ENCODE measurements at regions not wholly inside any gene's neighbourhood (a gene's known extent, or its start where the extent isn't known, plus 50 kb on each side); places are given as distances from the start of the nearest gene placed in this dataset.

- Histone ChIP-seq H3K27me3 (ENCODE audit: control insufficient read depth in 2 of 2, insufficient read depth in 1 of 2, low read length in 1 of 2) (peaks cover 0 to 6% of the 10 kb centered on the region in 2 donors), H3K27ac (ENCODE audit: low read depth in 1 of 2, low read length in 1 of 2) (no peak overlapping the region), H3K36me3 (ENCODE audit: control insufficient read depth in 2 of 2, insufficient read depth in 2 of 2, low read length in 1 of 2) (no peaks in the 10 kb centered on the region), H3K4me3 (ENCODE audit: low read length in 2 of 2) (no peak overlapping the region), H3K4me1 (ENCODE audit: control insufficient read depth in 2 of 2, insufficient read depth in 2 of 2, low read length in 2 of 2) (peaks cover 26 to 47% of the 10 kb centered on the region in 2 donors), H3K9me3 (ENCODE audit: control insufficient read depth in 2 of 2, insufficient read depth in 1 of 2, low read length in 1 of 2) (no peaks in the 10 kb centered on the region)
- 85% methylated on average over 3 of the region's 3 CpGs for WGBS
- DNase-seq (ENCODE audit: low read depth in 6 of 9, low spot score in 9 of 9): no peak
Measured at GRCh38 chr3:72343078-72343477, 505.2 kb downstream of the SHQ1 start.

DNA sequence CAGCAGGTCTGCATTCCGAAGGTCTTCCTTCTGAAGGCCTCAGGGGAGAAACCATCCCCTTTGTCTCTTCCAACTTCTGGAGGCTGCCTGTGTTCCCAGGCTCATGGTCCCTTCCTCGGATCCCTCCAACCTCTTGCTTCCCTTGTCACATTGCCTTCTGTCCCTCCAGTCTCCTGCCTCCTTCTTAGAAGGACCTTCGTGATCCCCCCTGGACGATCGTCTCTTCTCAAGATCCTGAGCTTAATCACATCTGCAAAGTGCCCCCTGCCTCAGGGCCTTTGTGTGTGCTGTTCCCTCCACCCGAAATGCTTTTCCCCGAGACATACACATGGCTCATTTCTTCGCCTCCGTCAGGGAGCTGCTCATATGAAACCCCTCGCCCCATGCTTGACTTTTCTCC is 505.8 kb downstream of the SHQ1 start:
- H3K4me1 ChIP-seq (ENCODE audit: control insufficient read depth in 2 of 2, insufficient read depth in 2 of 2, low read length in 2 of 2): peaks cover 21 to 41% of the 10 kb centered on the region in 2 donors
- no peak overlapping the region for H3K4me3 ChIP-seq (ENCODE audit: low read length in 2 of 2)
- no peaks in the 10 kb centered on the region for H3K9me3 ChIP-seq (ENCODE audit: control insufficient read depth in 2 of 2, insufficient read depth in 1 of 2, low read length in 1 of 2)
- H3K27me3 ChIP-seq (ENCODE audit: control insufficient read depth in 2 of 2, insufficient read depth in 1 of 2, low read length in 1 of 2): no peaks in the 10 kb centered on the region
- no peak overlapping the region for H3K27ac ChIP-seq (ENCODE audit: low read depth in 1 of 2, low read length in 1 of 2)
- DNase-seq (ENCODE audit: low read depth in 6 of 9, low spot score in 9 of 9): no peak
- H3K36me3 ChIP-seq (ENCODE audit: control insufficient read depth in 2 of 2, insufficient read depth in 2 of 2, low read length in 1 of 2): no peaks in the 10 kb centered on the region
- 96% methylated on average over 10 of the region's 10 CpGs for WGBS

DNA sequence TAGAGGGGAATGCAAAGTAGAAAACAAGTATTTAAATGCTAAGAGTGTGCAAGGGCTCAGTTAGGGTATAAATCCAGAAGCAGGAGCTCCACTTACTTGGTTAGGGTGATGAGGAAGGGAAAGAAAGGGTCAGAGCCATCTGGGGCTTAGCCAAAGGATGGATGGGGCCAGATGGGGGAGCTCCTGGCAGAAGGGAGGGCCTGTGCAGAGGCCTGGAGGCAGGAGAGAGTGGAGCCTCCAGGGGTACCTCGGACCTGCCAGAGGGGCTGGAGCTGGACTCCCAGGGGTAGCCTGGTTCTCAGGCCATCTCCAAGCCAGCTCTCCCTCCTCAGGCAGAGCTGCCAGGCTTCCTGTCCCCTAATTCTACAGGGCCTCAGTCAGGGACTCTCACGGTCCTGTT is 506.3 kb downstream of the SHQ1 start:
- Histone ChIP-seq H3K4me3 (ENCODE audit: low read length in 2 of 2) (no peak overlapping the region), H3K27ac (ENCODE audit: low read depth in 1 of 2, low read length in 1 of 2) (no peak overlapping the region), H3K9me3 (ENCODE audit: control insufficient read depth in 2 of 2, insufficient read depth in 1 of 2, low read length in 1 of 2) (no peaks in the 10 kb centered on the region), H3K27me3 (ENCODE audit: control insufficient read depth in 2 of 2, insufficient read depth in 1 of 2, low read length in 1 of 2) (no peaks in the 10 kb centered on the region), H3K36me3 (ENCODE audit: control insufficient read depth in 2 of 2, insufficient read depth in 2 of 2, low read length in 1 of 2) (no peaks in the 10 kb centered on the region), H3K4me1 (ENCODE audit: control insufficient read depth in 2 of 2, insufficient read depth in 2 of 2, low read length in 2 of 2) (peaks cover 21 to 40% of the 10 kb centered on the region in 2 donors)
- no peak for DNase-seq (ENCODE audit: low read depth in 6 of 9, low spot score in 9 of 9)
- 83% methylated on average over 2 of the region's 2 CpGs for WGBS

GRCh38 chr3:72341380-72341770 is 506.9 kb downstream of the SHQ1 start:
- over 99% methylated on average over 5 of the region's 5 CpGs for WGBS
- no peak overlapping the region for H3K27ac ChIP-seq (ENCODE audit: low read depth in 1 of 2, low read length in 1 of 2)
- H3K4me1 ChIP-seq (ENCODE audit: control insufficient read depth in 2 of 2, insufficient read depth in 2 of 2, low read length in 2 of 2): peaks cover 16 to 40% of the 10 kb centered on the region in 2 donors
- H3K9me3 ChIP-seq (ENCODE audit: control insufficient read depth in 2 of 2, insufficient read depth in 1 of 2, low read length in 1 of 2): no peaks in the 10 kb centered on the region
- H3K36me3 ChIP-seq (ENCODE audit: control insufficient read depth in 2 of 2, insufficient read depth in 2 of 2, low read length in 1 of 2): no peaks in the 10 kb centered on the region
- no peaks in the 10 kb centered on the region for H3K27me3 ChIP-seq (ENCODE audit: control insufficient read depth in 2 of 2, insufficient read depth in 1 of 2, low read length in 1 of 2)
- DNase-seq (ENCODE audit: low read depth in 6 of 9, low spot score in 9 of 9): no peak
- no peak overlapping the region for H3K4me3 ChIP-seq (ENCODE audit: low read length in 2 of 2)

- WGBS: 96% methylated on average over 12 of the region's 12 CpGs
- no peak for DNase-seq (ENCODE audit: low read depth in 6 of 9, low spot score in 9 of 9)
Measured at GRCh38 chr3:72340476-72341379, 507.5 kb downstream of the SHQ1 start.

GRCh38 chr3:72340056-72340455 is 508.2 kb downstream of the SHQ1 start:
- Histone ChIP-seq H3K36me3 (ENCODE audit: control insufficient read depth in 2 of 2, insufficient read depth in 2 of 2, low read length in 1 of 2) (no peaks in the 10 kb centered on the region), H3K9me3 (ENCODE audit: control insufficient read depth in 2 of 2, insufficient read depth in 1 of 2, low read length in 1 of 2) (no peaks in the 10 kb centered on the region), H3K4me3 (ENCODE audit: low read length in 2 of 2) (no peak overlapping the region), H3K27ac (ENCODE audit: low read depth in 1 of 2, low read length in 1 of 2) (no peak overlapping the region), H3K4me1 (ENCODE audit: control insufficient read depth in 2 of 2, insufficient read depth in 2 of 2, low read length in 2 of 2) (peaks cover 6 to 29% of the 10 kb centered on the region in 2 donors), H3K27me3 (ENCODE audit: control insufficient read depth in 2 of 2, insufficient read depth in 1 of 2, low read length in 1 of 2) (no peaks in the 10 kb centered on the region)
- 94% methylated on average over 9 of the region's 9 CpGs for WGBS
- DNase-seq (ENCODE audit: low read depth in 6 of 9, low spot score in 9 of 9): no peak

More at GRCh38 chr3:72340476-72341379, 507.5 kb downstream of the SHQ1 start:
- Histone ChIP-seq H3K36me3 (ENCODE audit: control insufficient read depth in 2 of 2, insufficient read depth in 2 of 2, low read length in 1 of 2) (no peaks in the 10 kb centered on the region), H3K4me3 (ENCODE audit: low read length in 2 of 2) (no peak overlapping the region), H3K9me3 (ENCODE audit: control insufficient read depth in 2 of 2, insufficient read depth in 1 of 2, low read length in 1 of 2) (no peaks in the 10 kb centered on the region), H3K27ac (ENCODE audit: low read depth in 1 of 2, low read length in 1 of 2) (no peak overlapping the region), H3K27me3 (ENCODE audit: control insufficient read depth in 2 of 2, insufficient read depth in 1 of 2, low read length in 1 of 2) (no peaks in the 10 kb centered on the region), H3K4me1 (ENCODE audit: control insufficient read depth in 2 of 2, insufficient read depth in 2 of 2, low read length in 2 of 2) (peaks cover 10 to 35% of the 10 kb centered on the region in 2 donors)

DNA sequence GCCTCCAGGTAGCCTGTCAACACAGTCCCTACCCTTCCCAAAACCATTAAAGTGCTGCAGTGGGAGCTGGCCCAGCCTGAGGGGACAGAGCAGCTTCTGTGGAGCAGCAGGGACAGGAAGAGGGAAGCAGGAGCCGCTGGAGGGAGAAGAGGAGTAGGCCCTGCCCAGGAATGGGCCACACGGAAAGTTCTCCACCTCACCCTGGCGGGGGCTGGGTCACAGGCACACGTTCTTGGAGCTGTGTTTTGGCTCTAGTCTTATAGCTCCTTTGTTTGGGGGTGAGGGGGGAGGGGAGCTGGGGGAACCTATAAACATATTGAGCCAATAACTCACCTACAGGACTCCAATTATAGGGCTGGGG is 508.6 kb downstream of the SHQ1 start:
- 95% methylated on average over 4 of the region's 4 CpGs for WGBS
- no peaks in the 10 kb centered on the region for H3K36me3 ChIP-seq (ENCODE audit: control insufficient read depth in 2 of 2, insufficient read depth in 2 of 2, low read length in 1 of 2)
- H3K27ac ChIP-seq (ENCODE audit: low read depth in 1 of 2, low read length in 1 of 2): no peak overlapping the region
- no peaks in the 10 kb centered on the region for H3K27me3 ChIP-seq (ENCODE audit: control insufficient read depth in 2 of 2, insufficient read depth in 1 of 2, low read length in 1 of 2)
- DNase-seq (ENCODE audit: low read depth in 6 of 9, low spot score in 9 of 9): no peak
- no peaks in the 10 kb centered on the region for H3K9me3 ChIP-seq (ENCODE audit: control insufficient read depth in 2 of 2, insufficient read depth in 1 of 2, low read length in 1 of 2)
- H3K4me3 ChIP-seq (ENCODE audit: low read length in 2 of 2): no peak overlapping the region
- H3K4me1 ChIP-seq (ENCODE audit: control insufficient read depth in 2 of 2, insufficient read depth in 2 of 2, low read length in 2 of 2): peaks cover 6 to 25% of the 10 kb centered on the region in 2 donors

GRCh38 chr3:72338942-72339669 is 509.1 kb downstream of the SHQ1 start:
- 94% methylated on average over 11 of the region's 11 CpGs for WGBS
- DNase-seq (ENCODE audit: low read depth in 6 of 9, low spot score in 9 of 9): no peak
- H3K4me1 ChIP-seq (ENCODE audit: control insufficient read depth in 2 of 2, insufficient read depth in 2 of 2, low read length in 2 of 2): peaks cover 2 to 20% of the 10 kb centered on the region in 2 donors
- no peaks in the 10 kb centered on the region for H3K36me3 ChIP-seq (ENCODE audit: control insufficient read depth in 2 of 2, insufficient read depth in 2 of 2, low read length in 1 of 2)
- H3K27ac ChIP-seq (ENCODE audit: low read depth in 1 of 2, low read length in 1 of 2): peak overlapping the region in 1 of 2 donors; percentile 9
- H3K9me3 ChIP-seq (ENCODE audit: control insufficient read depth in 2 of 2, insufficient read depth in 1 of 2, low read length in 1 of 2): no peaks in the 10 kb centered on the region
- H3K4me3 ChIP-seq (ENCODE audit: low read length in 2 of 2): no peak overlapping the region
- H3K27me3 ChIP-seq (ENCODE audit: control insufficient read depth in 2 of 2, insufficient read depth in 1 of 2, low read length in 1 of 2): no peaks in the 10 kb centered on the region

Data from thymus (tissue), 11 donors.